ENCODE measurements at regions not wholly inside any gene's neighbourhood (a gene's known extent, or its start where the extent isn't known, plus 50 kb on each side); places are given as distances from the start of the nearest gene placed in this dataset.

DNA sequence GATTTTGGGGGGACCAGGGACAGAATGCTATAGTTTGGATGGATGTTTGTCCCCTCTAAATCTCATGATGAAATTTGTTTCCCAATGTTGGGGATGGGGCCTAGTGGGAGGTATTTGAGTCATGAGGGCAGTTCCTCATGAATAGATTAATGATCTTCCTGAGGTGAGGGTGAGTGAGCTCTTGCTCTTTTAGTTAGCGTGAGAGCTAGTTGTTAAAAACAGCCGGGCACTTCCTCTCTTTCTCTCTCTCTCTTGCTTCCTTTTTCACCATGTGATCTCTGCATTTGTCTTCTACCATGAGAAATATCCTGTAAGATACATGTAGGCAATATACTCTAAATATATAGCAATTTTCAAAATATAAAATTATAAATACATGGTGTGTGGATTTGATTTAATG lies 290.8 kb upstream of the PCDH9 start:
- H3K36me3 ChIP-seq (ENCODE audit: control insufficient read depth, insufficient read depth, low read length): no peaks in the 10 kb centered on the region
- no peak overlapping the region for H3K4me3 ChIP-seq (ENCODE audit: low read depth in 2 of 2, low read length in 2 of 2)
- DNase-seq (ENCODE audit: low read depth, low spot score) (no peak), ATAC-seq (no peak)
- H3K4me1 ChIP-seq (ENCODE audit: control insufficient read depth, insufficient read depth, low read length): no peaks in the 10 kb centered on the region
- ChIA-PET CTCF (no interaction called here), POLR2A (no interaction called here)
- H3K27me3 ChIP-seq (ENCODE audit: control insufficient read depth, insufficient read depth, low read length): no peaks in the 10 kb centered on the region
- in situ Hi-C loops (cut with HindIII; ENCODE audit: low pct_unique_long_range_greater_than_20kb, low sequenced_read_pairs) (no loop called here), intact Hi-C loops (cut with micrococcal nuclease; ENCODE audit: unreplicated experiment) (no loop called here)
- H3K9me3 ChIP-seq (ENCODE audit: control insufficient read depth, insufficient read depth, low read depth, low read length): no peaks in the 10 kb centered on the region
- H3K27ac ChIP-seq (ENCODE audit: low read length): no peak overlapping the region
- TF ChIP-seq POLR2AphosphoS5 (IDR thresholded peaks at IDR 0.05; ENCODE audit: low read depth, low read length) (no peak), TCF7L2 (IDR thresholded peaks at IDR 0.05; ENCODE audit: low read depth, low read length) (no peak), SIN3A (IDR thresholded peaks at IDR 0.05; ENCODE audit: borderline replicate concordance, insufficient read depth, low read depth, low read length) (no peak)
- TF ChIP-seq, protein P1, sequence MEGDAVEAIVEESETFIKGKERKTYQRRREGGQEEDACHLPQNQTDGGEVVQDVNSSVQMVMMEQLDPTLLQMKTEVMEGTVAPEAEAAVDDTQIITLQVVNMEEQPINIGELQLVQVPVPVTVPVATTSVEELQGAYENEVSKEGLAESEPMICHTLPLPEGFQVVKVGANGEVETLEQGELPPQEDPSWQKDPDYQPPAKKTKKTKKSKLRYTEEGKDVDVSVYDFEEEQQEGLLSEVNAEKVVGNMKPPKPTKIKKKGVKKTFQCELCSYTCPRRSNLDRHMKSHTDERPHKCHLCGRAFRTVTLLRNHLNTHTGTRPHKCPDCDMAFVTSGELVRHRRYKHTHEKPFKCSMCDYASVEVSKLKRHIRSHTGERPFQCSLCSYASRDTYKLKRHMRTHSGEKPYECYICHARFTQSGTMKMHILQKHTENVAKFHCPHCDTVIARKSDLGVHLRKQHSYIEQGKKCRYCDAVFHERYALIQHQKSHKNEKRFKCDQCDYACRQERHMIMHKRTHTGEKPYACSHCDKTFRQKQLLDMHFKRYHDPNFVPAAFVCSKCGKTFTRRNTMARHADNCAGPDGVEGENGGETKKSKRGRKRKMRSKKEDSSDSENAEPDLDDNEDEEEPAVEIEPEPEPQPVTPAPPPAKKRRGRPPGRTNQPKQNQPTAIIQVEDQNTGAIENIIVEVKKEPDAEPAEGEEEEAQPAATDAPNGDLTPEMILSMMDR (IDR thresholded peaks at IDR 0.05): no peak
- TF ChIP-seq, protein P2, sequence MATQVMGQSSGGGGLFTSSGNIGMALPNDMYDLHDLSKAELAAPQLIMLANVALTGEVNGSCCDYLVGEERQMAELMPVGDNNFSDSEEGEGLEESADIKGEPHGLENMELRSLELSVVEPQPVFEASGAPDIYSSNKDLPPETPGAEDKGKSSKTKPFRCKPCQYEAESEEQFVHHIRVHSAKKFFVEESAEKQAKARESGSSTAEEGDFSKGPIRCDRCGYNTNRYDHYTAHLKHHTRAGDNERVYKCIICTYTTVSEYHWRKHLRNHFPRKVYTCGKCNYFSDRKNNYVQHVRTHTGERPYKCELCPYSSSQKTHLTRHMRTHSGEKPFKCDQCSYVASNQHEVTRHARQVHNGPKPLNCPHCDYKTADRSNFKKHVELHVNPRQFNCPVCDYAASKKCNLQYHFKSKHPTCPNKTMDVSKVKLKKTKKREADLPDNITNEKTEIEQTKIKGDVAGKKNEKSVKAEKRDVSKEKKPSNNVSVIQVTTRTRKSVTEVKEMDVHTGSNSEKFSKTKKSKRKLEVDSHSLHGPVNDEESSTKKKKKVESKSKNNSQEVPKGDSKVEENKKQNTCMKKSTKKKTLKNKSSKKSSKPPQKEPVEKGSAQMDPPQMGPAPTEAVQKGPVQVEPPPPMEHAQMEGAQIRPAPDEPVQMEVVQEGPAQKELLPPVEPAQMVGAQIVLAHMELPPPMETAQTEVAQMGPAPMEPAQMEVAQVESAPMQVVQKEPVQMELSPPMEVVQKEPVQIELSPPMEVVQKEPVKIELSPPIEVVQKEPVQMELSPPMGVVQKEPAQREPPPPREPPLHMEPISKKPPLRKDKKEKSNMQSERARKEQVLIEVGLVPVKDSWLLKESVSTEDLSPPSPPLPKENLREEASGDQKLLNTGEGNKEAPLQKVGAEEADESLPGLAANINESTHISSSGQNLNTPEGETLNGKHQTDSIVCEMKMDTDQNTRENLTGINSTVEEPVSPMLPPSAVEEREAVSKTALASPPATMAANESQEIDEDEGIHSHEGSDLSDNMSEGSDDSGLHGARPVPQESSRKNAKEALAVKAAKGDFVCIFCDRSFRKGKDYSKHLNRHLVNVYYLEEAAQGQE (IDR thresholded peaks at IDR 0.05; ENCODE audit: insufficient read depth in 1 of 2, low read depth in 2 of 2, low read length in 1 of 2): no peak
- no TSS peak for BruUV-seq (replicated peaks)

DNA sequence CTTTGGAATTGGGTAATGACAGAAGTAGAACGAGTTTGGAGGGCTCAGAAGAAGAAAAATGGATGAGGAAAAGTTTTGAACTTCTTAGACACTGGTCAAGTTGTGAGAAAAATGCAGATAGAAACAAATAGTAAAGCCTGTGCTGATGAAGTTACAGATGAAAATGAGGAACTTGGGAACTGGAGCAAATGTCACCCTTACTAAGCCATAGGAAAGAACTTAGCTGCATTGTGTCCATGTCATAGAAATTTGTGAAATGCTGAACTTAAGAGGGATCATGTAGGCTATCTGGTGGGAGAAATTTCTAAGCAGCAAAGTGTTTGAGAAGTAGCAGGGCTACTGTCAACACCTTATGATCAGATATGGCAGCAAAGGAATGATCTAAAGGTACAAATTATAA lies 289.2 kb upstream of the PCDH9 start:
- no TSS peak for BruUV-seq (replicated peaks)
- no peaks in the 10 kb centered on the region for H3K9me3 ChIP-seq (ENCODE audit: control insufficient read depth, insufficient read depth, low read depth, low read length)
- no peaks in the 10 kb centered on the region for H3K27me3 ChIP-seq (ENCODE audit: control insufficient read depth, insufficient read depth, low read length)
- intact Hi-C loops (cut with micrococcal nuclease; ENCODE audit: unreplicated experiment) (no loop called here), in situ Hi-C loops (cut with HindIII; ENCODE audit: low pct_unique_long_range_greater_than_20kb, low sequenced_read_pairs) (no loop called here)
- no peak overlapping the region for H3K27ac ChIP-seq (ENCODE audit: low read length)
- no peaks in the 10 kb centered on the region for H3K36me3 ChIP-seq (ENCODE audit: control insufficient read depth, insufficient read depth, low read length)
- ATAC-seq: no peak
- TF ChIP-seq SIN3A (IDR thresholded peaks at IDR 0.05; ENCODE audit: borderline replicate concordance, insufficient read depth, low read depth, low read length): no peak
- H3K4me3 ChIP-seq (ENCODE audit: low read depth in 2 of 2, low read length in 2 of 2): no peak overlapping the region
- ChIA-PET POLR2A (no interaction called here), CTCF (no interaction called here)
- H3K4me1 ChIP-seq (ENCODE audit: control insufficient read depth, insufficient read depth, low read length): no peaks in the 10 kb centered on the region
- no peak for DNase-seq (ENCODE audit: low read depth, low spot score)

DNA sequence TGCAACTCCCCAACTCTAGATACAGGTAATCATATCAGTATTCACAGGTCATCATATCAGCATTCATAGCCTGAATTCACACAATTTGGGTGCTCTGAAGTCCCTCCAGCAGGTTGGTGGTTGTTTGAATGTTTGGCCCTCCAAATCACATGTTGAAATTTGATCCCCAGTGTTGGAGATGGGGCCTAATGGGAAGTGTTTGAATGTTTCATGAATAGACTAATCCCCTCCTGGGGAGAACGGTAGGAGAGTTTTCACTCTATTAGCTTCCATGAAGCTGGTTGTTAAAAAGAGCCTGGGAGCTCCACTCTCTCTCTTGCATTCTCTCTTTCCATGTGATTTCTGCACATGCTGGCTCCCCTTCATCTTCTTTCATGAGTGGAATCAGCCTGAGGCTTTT lies 288.6 kb upstream of the PCDH9 start:
- no peak for ATAC-seq
- Histone ChIP-seq H3K4me1 (ENCODE audit: control insufficient read depth, insufficient read depth, low read length) (no peaks in the 10 kb centered on the region), H3K9me3 (ENCODE audit: control insufficient read depth, insufficient read depth, low read depth, low read length) (no peaks in the 10 kb centered on the region), H3K27ac (ENCODE audit: low read length) (no peak overlapping the region), H3K36me3 (ENCODE audit: control insufficient read depth, insufficient read depth, low read length) (no peaks in the 10 kb centered on the region), H3K27me3 (ENCODE audit: control insufficient read depth, insufficient read depth, low read length) (no peaks in the 10 kb centered on the region), H3K4me3 (ENCODE audit: low read depth in 2 of 2, low read length in 2 of 2) (no peak overlapping the region)
- no TSS peak for BruUV-seq (replicated peaks)
- no peak for DNase-seq (ENCODE audit: low read depth, low spot score)
- intact Hi-C loops (cut with micrococcal nuclease; ENCODE audit: unreplicated experiment): no loop called here
- in situ Hi-C loops (cut with HindIII; ENCODE audit: low pct_unique_long_range_greater_than_20kb, low sequenced_read_pairs): no loop called here
- TF ChIP-seq, protein P2 (IDR thresholded peaks at IDR 0.05; ENCODE audit: insufficient read depth in 1 of 2, low read depth in 2 of 2, low read length in 1 of 2): no peak
- TF ChIP-seq, protein P1 (IDR thresholded peaks at IDR 0.05): no peak
- TF ChIP-seq POLR2AphosphoS5 (IDR thresholded peaks at IDR 0.05; ENCODE audit: low read depth, low read length): no peak
- TF ChIP-seq TCF7L2 (IDR thresholded peaks at IDR 0.05; ENCODE audit: low read depth, low read length): no peak
- TF ChIP-seq SIN3A (IDR thresholded peaks at IDR 0.05; ENCODE audit: borderline replicate concordance, insufficient read depth, low read depth, low read length): no peak
- POLR2A ChIA-PET: no interaction called here
- CTCF ChIA-PET: no interaction called here
